Esophagus mucosa (tissue), 1 donor: ENCODE measurements at regions not wholly inside any gene's neighbourhood (a gene's known extent, or its start where the extent isn't known, plus 50 kb on each side); places are given as distances from the start of the nearest gene placed in this dataset.
A peak's percentile ranks its signal among the peaks of the same experiment; 100 is the strongest.

Experiments
- ATAC-seq: fragments of 200-7000 bp; cut with Tn5 transposase; one replicate; pipeline ENCODE4 v1.9.1; 2020
- donor health status: DM: yes; HTN: yes; CAD: no.

DNA sequence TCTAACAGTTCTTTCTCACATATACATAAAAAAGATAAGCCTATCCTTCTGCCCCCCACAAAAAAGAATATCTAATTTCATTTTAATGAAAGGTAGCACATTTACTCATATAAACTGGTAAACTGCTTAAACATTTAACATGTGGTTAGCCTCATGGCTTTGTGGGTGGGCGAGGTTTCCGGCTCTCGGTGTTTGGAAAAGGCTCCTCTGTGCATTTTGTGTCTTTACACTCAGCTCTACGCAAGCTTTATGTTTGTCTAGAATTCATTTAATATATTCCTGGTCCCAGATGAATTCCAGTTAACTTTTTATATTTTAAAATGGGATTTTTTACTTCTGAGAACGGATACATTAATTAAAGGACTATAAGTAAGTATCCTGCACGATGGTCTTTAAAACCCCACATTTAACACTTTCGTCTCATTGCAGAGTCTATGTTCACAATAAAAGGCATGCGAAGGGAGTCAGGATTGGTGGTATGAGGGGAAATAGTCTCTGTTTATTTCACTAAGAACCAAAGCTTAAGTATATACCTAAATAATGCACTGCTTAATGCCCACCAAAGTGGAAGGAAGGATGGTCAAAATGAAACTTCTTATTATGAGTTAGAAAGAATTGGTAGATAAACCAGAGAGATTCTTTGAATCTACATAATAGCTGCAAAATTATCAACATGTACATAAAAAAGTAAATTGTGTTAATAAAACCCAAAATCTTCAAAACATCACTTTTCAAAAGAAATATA lies 197.2 kb downstream of the CRPPA start:
- no peak for ATAC-seq

DNA sequence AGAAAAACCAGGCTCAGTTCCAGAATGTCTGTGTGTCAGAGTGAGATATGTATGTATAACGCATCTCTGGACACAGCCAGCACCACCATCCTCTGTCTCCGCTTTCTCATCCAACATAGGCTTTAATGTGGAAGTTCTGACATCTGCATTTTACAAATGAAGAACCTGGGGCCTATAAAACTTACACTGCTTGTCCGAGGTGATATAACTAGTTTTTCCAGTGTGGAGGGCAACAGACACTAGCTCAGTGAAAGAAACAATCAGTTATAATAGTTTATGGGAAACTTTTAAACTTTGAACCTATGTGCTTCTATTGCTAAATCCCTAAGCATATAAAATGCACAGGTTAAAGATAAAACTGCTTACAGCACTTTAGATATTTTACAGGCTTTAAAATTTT lies 208.7 kb downstream of the CRPPA start:
- ATAC-seq, result no peak

DNA sequence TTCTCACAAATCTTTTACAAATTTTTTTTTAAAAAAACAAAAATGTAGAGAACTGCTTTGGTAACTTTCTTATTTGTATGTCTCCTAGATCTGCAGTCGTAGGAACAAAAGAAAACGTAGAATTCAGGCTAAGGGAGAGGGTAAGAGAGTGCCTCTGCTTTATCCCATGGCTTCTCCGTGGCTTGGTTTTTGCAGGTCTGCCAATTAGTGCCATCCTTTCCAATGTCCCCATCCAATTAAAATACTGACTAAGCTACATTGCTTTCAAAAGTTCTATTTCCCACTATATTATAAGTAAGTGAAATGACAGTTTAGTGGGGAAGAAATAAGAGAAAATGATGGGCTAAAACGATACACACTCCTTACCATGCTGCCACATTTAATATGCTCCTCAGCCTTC lies 209.3 kb downstream of the CRPPA start:
- ATAC-seq, result no peak

DNA sequence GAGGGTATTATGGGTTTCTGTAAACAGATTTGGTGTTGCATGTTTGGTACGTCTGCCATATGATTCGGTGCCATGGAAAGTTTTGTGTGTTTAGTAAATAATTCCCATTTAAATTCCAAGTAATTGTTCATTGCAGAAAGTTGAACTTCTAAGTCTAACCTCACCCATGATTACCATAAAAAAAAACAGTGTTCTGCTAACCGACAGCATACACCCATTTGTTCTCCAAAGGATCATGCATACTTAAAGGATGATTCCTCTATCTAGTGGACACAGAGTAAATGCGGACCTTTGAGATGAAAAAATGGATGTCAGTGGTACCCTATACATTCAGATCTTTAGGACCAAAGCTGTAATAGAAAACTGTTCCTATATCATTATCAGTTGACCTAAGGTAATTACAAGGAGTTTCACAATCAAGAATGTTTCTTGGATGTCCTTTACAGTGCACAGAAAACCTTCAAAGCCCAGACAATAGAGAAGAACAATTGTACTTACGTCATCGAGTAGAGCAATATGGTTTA lies 209.9 kb downstream of the CRPPA start:
- ATAC-seq, result no peak

- no peak for ATAC-seq
These were observed 211.2 kb downstream of the CRPPA start for GRCh38 chr7:16210171-16210570.

DNA sequence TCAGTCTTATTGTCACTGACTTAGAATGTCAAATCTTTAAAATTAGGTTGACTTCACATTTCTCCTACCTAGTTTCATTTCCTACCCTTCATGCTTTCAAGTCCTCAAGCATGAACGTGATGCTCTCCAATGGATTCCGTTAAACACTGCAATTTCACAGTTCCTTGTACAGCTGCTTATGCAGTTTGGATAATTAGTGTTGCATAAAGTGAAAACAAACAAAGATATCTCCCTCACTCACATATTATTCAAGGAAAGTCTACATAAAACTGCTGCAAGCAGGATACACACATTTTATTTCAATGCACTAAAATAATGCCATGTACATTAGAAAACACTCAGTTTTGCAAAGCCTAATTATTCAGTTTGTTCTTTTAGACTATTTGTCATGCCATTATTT lies 214.0 kb downstream of the CRPPA start:
- no peak for ATAC-seq

DNA sequence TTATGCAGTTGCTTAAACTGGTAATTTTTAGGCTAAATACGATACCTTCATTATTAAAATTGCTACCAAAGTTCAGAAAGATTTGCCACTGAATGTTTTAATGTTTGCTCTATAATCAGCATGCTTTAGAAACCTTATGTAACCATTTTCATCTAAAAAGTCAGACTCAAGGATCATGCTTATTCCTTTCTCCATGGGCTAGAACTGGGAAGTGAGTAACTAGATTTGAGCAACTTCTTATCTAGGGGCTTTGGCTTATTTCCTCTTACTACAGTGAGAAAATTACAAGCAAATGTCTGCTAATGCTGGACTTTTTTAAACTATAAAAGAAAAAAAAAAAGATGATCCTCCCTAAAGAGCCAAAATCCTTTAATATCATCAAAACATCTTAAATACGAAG lies 215.9 kb downstream of the CRPPA start:
- ATAC-seq, result no peak

GRCh38 chr7:16204953-16205352 lies 216.4 kb downstream of the CRPPA start:
- no peak for ATAC-seq

GRCh38 chr7:16203065-16203464 lies 218.3 kb downstream of the CRPPA start:
- peak; percentile 84 for ATAC-seq

- ATAC-seq, result no peak
These were observed 219.0 kb downstream of the CRPPA start for GRCh38 chr7:16202303-16202702.

DNA sequence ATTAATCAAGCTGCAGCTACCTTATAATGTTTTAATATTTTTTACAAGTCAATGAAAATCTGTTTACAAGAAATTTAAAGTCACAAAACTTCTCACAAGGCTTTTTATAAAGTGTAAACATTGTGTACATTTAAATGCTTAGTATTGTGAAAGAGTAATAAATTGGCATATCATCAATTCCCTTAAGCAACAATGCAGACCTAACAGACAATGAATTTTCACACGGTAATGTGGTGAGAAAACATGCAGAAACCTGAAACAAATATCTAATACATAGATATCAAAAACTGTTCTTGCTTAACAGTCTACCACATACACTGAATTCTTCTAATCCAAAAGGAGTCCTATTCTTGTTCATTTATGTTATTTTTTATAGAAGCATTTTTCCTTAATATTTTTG lies 220.7 kb downstream of the CRPPA start:
- ATAC-seq, result peak; percentile 45

- ATAC-seq, result no peak
These were observed 227.7 kb downstream of the CRPPA start for GRCh38 chr7:16193631-16194030.

DNA sequence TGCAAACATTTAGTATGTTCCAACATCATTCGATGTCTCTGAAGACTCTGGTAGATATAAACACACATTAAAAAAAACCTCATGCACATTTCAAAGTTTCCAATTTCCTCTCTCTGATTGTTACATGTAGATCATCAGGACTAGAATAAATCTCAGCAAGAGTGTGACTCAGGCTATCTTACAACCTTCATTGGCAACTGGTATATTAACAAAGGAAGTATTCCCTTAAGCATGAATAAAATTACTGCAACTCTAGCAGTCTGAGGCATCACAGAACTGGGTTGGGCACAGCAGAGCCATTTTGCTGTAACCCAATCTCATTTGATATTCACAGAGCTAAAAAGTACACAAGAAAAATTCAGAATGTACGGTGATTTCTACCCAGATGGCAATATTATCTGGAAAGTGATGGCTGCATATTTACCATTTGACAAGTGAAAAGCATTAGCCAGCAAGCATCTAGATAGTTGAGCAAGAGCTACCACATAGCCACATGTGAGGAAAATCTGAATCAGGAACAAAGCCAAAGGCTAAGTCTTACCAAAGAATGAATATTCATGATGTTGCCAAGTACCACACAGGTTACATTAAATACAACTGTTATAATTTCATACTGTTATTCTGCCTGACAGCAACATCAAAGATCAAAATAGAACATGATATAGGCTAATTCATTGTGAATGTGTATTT lies 232.2 kb downstream of the CRPPA start:
- ATAC-seq, result no peak

DNA sequence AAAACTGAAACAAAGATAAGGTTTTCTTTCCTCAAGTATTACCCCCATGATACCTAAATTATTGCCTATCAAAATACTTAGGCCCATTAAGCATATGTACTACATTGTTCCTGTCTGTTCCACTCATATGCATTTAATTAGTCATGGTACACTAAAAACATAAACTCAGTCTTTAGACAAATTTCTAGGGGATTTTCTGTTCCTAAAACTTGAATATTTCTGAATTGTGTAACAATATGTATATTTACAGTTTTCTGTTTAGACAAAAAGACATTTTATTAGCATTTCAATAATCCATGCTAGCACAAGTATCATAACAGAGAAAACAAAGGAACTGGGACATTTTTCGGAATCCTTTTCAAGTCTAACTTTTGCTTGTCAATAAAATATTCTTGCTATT lies 234.2 kb downstream of the CRPPA start:
- ATAC-seq, result no peak

DNA sequence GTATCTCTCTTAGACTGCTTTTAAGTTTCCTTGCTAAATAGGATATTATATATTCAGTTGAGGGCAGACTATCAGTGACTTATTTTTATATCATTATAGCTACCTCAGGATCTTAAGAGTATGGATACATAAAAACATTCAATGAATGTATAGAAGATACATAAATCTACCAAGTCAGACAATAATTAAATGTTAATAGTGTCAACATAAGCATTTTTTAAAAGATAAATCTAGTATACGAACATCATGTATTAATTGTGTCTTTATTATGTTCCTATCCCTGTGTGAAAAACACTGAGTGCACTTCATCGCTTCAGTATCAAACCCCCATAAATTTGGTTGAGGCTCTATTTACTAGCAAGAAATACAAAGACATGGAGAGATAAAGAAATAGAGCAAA lies 242.8 kb downstream of the CRPPA start:
- ATAC-seq, result no peak

- no peak for ATAC-seq
These were observed 243.2 kb downstream of the CRPPA start for GRCh38 chr7:16178092-16178491.

GRCh38 chr7:16174253-16174652 lies 247.1 kb downstream of the CRPPA start:
- no peak for ATAC-seq

- no peak for ATAC-seq
These were observed 249.0 kb downstream of the CRPPA start for GRCh38 chr7:16172366-16172765.

GRCh38 chr7:16171928-16172327 lies 249.4 kb downstream of the CRPPA start:
- no peak for ATAC-seq

DNA sequence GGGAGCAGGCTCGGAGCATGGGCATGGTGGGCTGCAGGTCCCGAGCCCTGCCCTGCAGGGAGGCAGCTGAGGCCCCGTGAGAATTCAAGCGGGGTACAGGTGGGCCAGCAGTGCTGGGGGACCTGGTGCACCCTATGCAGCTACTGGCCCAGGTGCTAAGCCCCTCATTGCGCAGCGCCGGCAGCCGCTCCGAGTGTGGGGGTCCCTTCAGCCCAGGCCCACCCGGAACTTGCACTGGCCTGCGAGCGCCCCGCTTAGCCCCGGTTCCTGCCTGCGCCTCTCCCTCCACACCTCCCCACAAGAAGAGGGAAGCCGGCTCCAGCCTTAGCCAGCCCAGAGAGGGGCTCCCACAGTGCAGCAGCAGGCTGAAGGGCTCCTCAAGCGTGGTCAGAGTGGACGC lies 250.7 kb downstream of the CRPPA start:
- no peak for ATAC-seq

DNA sequence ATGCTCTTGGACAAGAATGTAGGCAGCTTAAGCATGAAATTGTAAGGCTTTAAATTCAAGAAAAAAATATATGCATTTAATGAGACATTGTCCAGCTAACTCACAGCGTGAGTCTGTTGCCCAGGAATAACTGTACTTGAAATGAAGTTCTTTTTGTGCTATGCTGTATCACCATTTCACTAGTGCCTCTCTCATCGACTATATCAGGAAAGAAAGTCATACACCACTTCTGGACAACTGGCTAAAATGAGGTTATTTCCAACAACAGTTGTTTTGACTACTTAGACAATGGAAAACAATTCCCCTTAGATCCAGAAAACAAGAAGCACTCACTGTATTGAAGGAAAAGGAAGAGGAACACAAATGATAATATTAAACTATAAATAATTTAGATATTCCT lies 251.8 kb downstream of the CRPPA start:
- ATAC-seq, result no peak

DNA sequence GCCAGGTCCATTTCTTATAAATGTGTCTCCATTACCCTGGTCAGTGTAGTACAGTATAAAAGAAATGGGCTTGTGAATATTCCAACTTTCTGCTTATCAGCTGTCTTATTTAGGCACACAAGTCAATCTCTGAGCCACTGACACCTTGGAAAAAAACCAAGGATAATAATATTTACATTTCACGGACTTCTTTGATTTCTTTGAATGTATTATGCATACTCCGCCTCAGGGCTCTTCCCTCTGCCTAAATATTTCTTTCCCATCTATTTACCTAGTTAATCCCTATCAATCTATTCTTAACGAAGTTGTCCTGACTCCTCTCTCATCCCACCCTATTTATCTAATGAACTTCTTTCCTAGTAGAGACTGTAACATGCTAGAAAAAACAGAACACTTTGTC lies 253.8 kb downstream of the CRPPA start:
- ATAC-seq, result no peak

GRCh38 chr7:16144361-16144760 lies 277.0 kb downstream of the CRPPA start:
- no peak for ATAC-seq

DNA sequence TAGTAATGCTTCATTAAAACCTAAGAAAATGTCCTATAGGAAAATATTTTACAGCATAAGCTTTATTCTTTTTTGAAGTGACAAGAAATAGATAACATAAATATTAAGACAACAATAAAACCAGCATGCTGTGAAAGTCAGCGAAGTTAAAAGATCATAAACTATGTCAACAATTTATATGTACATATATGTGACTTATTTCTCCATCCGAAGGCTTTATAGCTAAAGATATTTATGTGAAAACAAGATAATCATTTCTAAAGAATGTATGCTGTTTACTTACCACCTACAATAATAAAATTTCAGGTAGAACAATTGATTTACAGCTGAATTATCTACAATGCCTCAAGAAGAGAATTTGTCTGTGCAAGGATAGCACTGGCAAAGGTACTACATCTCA lies 283.4 kb downstream of the CRPPA start:
- ATAC-seq, result no peak
